ENCODE measurements at regions not wholly inside any gene's neighbourhood (a gene's known extent, or its start where the extent isn't known, plus 50 kb on each side); places are given as distances from the start of the nearest gene placed in this dataset.

- ATAC-seq (no peak), FAIRE-seq (no peak), DNase-seq (ENCODE audit: low read depth, low spot score) (no peak)
- ChIA-PET RAD21 (ENCODE audit: unreplicated experiment) (no interaction called here), CTCF (no interaction called here), SMC1A (ENCODE audit: uncharacterized antibody, unreplicated experiment) (no interaction called here), POLR2A (no interaction called here)
- intact Hi-C loops (cut with micrococcal nuclease; ENCODE audit: unreplicated experiment), result no loop called here
- Histone ChIP-seq H2AFZ (ENCODE audit: control insufficient read depth, low read depth, low read length) (no peak overlapping the region), H3K4me3 (no peak overlapping the region), H3K4me1 (ENCODE audit: control insufficient read depth, insufficient read depth, low read length) (no peaks in the 10 kb centered on the region), H3K4me2 (ENCODE audit: control insufficient read depth, insufficient read depth) (no peak overlapping the region), H3K27ac (ENCODE audit: control insufficient read depth, insufficient read depth) (no peak overlapping the region), H4K20me1 (ENCODE audit: control insufficient read depth, insufficient read depth) (no peaks in the 10 kb centered on the region), H3K9me3 (replicated peaks; ENCODE audit: control insufficient read depth, insufficient read depth, low read length) (no peaks in the 10 kb centered on the region), H3K9ac (ENCODE audit: control insufficient read depth, insufficient read depth, low read length) (no peak overlapping the region), H3K27me3 (replicated peaks in 1 of 2; ENCODE audit: control insufficient read depth in 2 of 2, insufficient read depth in 2 of 2, low read length in 1 of 2) (no peaks in the 10 kb centered on the region; a peak in 1 of 4 replicates), H3K36me3 (ENCODE audit: control insufficient read depth in 2 of 2, insufficient read depth in 2 of 2, low read length in 1 of 2) (no peaks in the 10 kb centered on the region), H3K79me2 (ENCODE audit: control insufficient read depth, insufficient read depth, low read length) (no peaks in the 10 kb centered on the region)
- in situ Hi-C loops (cut with MboI), result no loop called here
- no peak for TF ChIP-seq TARDBP (IDR thresholded peaks at IDR 0.05; ENCODE audit: borderline replicate concordance)
- TF ChIP-seq CHD4 (IDR thresholded peaks at IDR 0.05), result no peak
- no TSS peak for BruUV-seq (replicated peaks)
These were observed 382.8 kb upstream of the WWC1 start for GRCh38 chr5:167908606-167909005.

- 14% methylated on average over 6 of the region's 6 CpGs for WGBS (ENCODE audit: insufficient coverage, insufficient replicate concordance, low lambda C conversion rate, missing lambda C conversion rate)
- POLR2A ChIA-PET, result no interaction called here
- BruUV-seq (replicated peaks), result no TSS peak
- no peak for TF ChIP-seq TAF1 (IDR thresholded peaks at IDR 0.05; ENCODE audit: borderline replicate concordance, low read depth, low read length)
- TF ChIP-seq MXI1 (IDR thresholded peaks at IDR 0.05; ENCODE audit: low read depth, low read length), result no peak
- TF ChIP-seq ZNF207 (IDR thresholded peaks at IDR 0.05; ENCODE audit: borderline replicate concordance), result no peak
- TF ChIP-seq ZBTB4 (CRISPR knock-in tag; IDR thresholded peaks at IDR 0.05), result no peak
- no peak for TF ChIP-seq ATF2 (IDR thresholded peaks at IDR 0.05; ENCODE audit: low read length)
- TF ChIP-seq MYB (IDR thresholded peaks at IDR 0.05; ENCODE audit: borderline replicate concordance, low read depth, low read length), result no peak
- TF ChIP-seq PBX3 (IDR thresholded peaks at IDR 0.05; ENCODE audit: insufficient replicate concordance, low read depth, low read length), result no peak
- no peak for TF ChIP-seq CEBPB (IDR thresholded peaks at IDR 0.05; ENCODE audit: borderline replicate concordance in 1 of 2, low read depth in 2 of 2, low read length in 2 of 2)
- TF ChIP-seq CHD4 (IDR thresholded peaks at IDR 0.05), result no peak
These were observed 378.3 kb upstream of the WWC1 start for GRCh38 chr5:167912941-167913665.

More at GRCh38 chr5:167912941-167913665, 378.3 kb upstream of the WWC1 start:
- Histone ChIP-seq H2AFZ (ENCODE audit: control insufficient read depth, low read depth, low read length) (no peak overlapping the region), H4K20me1 (ENCODE audit: control insufficient read depth, insufficient read depth) (no peaks in the 10 kb centered on the region), H3K4me3 (no peak overlapping the region), H3K9ac (ENCODE audit: control insufficient read depth, insufficient read depth, low read length) (no peak overlapping the region), H3K27me3 (replicated peaks in 1 of 2; ENCODE audit: control insufficient read depth in 2 of 2, insufficient read depth in 2 of 2, low read length in 1 of 2) (no peaks in the 10 kb centered on the region; a peak in 2 of 4 replicates), H3K27ac (ENCODE audit: control insufficient read depth, insufficient read depth) (no peak overlapping the region), H3K79me2 (ENCODE audit: control insufficient read depth, insufficient read depth, low read length) (no peaks in the 10 kb centered on the region), H3K4me1 (ENCODE audit: control insufficient read depth, insufficient read depth, low read length) (no peaks in the 10 kb centered on the region), H3K9me3 (replicated peaks; ENCODE audit: control insufficient read depth, insufficient read depth, low read length) (no peaks in the 10 kb centered on the region), H3K4me2 (ENCODE audit: control insufficient read depth, insufficient read depth) (no peak overlapping the region), H3K36me3 (ENCODE audit: control insufficient read depth in 2 of 2, insufficient read depth in 2 of 2, low read length in 1 of 2) (no peaks in the 10 kb centered on the region)
- DNase-seq (ENCODE audit: low read depth, low spot score) (no peak), ATAC-seq (no peak), FAIRE-seq (no peak)
- ChIA-PET CTCF (no interaction called here), SMC1A (ENCODE audit: uncharacterized antibody, unreplicated experiment) (no interaction called here), RAD21 (ENCODE audit: unreplicated experiment) (no interaction called here)
- intact Hi-C loops (cut with micrococcal nuclease; ENCODE audit: unreplicated experiment) (no loop called here), in situ Hi-C loops (cut with MboI) (no loop called here)

Data from GM12878 (cell line).